Hepatocyte (in vitro differentiated cells): ENCODE measurements at regions not wholly inside any gene's neighbourhood (a gene's known extent, or its start where the extent isn't known, plus 50 kb on each side); places are given as distances from the start of the nearest gene placed in this dataset.

ENCODE experiments used
- DNase-seq: peaks from one replicate; pipeline ENCODE4 v3.0.0-alpha.2; 2016; ENCODE audit warnings: low spot score
- H2AFZ ChIP-seq: fragments of 200-600 bp; sonication (generic); 2 replicates; pipeline ENCODE4 v1.6.0; 2016; ENCODE audit warnings: antibody characterized with exemption, mild to moderate bottlenecking
- H3K27ac ChIP-seq: fragments of 200-600 bp; sonication (generic); 2 replicates; pipeline ENCODE4 v1.5.1; 2016; ENCODE audit warnings: mild to moderate bottlenecking
- H3K27me3 ChIP-seq: fragments of 200-600 bp; sonication (generic); 2 replicates; pipeline ENCODE4 v1.6.1; 2016
- H3K36me3 ChIP-seq: fragments of 200-600 bp; sonication (generic); replicated peaks from 2 replicates; pipeline ENCODE4 v1.5.1; 2016; ENCODE audit warnings: low read depth; ENCODE audit not compliant: insufficient read depth
- H3K4me1 ChIP-seq: fragments of 200-600 bp; sonication (generic); 2 replicates; pipeline ENCODE4 v1.5.1; 2016; ENCODE audit warnings: mild to moderate bottlenecking, moderate library complexity; ENCODE audit not compliant: insufficient read depth
- H3K4me2 ChIP-seq: fragments of 200-600 bp; sonication (generic); 2 replicates; pipeline ENCODE4 v1.6.0; 2016
- H3K4me3 ChIP-seq: fragments of 200-600 bp; sonication (generic); 2 replicates; pipeline ENCODE4 v1.5.1; 2016; ENCODE audit warnings: mild to moderate bottlenecking
- H3K79me2 ChIP-seq: fragments of 200-600 bp; sonication (generic); 2 replicates; pipeline ENCODE4 v1.6.0; 2017; ENCODE audit warnings: mild to moderate bottlenecking
- H3K9me2 ChIP-seq: fragments of 200-600 bp; sonication (generic); replicated peaks from 2 replicates; pipeline ENCODE4 v1.6.0; 2017; ENCODE audit warnings: mild to moderate bottlenecking; ENCODE audit not compliant: insufficient read depth
- H3K9me3 ChIP-seq: fragments of 200-600 bp; sonication (generic); 2 replicates; pipeline ENCODE4 v1.5.1; 2016; ENCODE audit warnings: low read depth, mild to moderate bottlenecking
- H4K20me1 ChIP-seq: fragments of 200-600 bp; sonication (generic); 2 replicates; pipeline ENCODE4 v1.6.0; 2016; ENCODE audit warnings: mild to moderate bottlenecking; ENCODE audit not compliant: insufficient read depth, poor library complexity, severe bottlenecking
- CTCF ChIP-seq: fragments of 200-600 bp; sonication (generic); IDR thresholded peaks from 2 replicates; pipeline ENCODE4 v1.5.1; 2016; ENCODE audit warnings: antibody characterized with exemption, mild to moderate bottlenecking; ENCODE audit not compliant: poor library complexity
- EZH2 ChIP-seq: fragments of 200-600 bp; sonication (generic); IDR thresholded peaks from 2 replicates; pipeline ENCODE4 v1.6.1; 2016; ENCODE audit warnings: antibody characterized with exemption, mild to moderate bottlenecking, borderline replicate concordance
- EZH2phosphoT487 ChIP-seq: fragments of 200-600 bp; sonication (generic); IDR thresholded peaks from one replicate; pipeline ENCODE4 v1.6.1; 2018; ENCODE audit warnings: antibody characterized with exemption, mild to moderate bottlenecking, low read depth, moderate library complexity; ENCODE audit not compliant: unreplicated experiment, severe bottlenecking
- WGBS: methylation state at CpG from one replicate; pipeline ENCODE4 v1.1.6; 2016; ENCODE audit warnings: low lambda C conversion rate; ENCODE audit errors: missing lambda C conversion rate; 5-methylcytosine and 5-hydroxymethylcytosine counted together

GRCh38 chr16:26642047-26642664 is 424.6 kb upstream of the C16orf82 start:
- no peak overlapping the region for H3K27ac ChIP-seq
- H3K4me2 ChIP-seq, result no peak overlapping the region
- DNase-seq, result no peak
- H3K4me1 ChIP-seq, result no peaks in the 10 kb centered on the region
- H3K36me3 ChIP-seq, result no peaks in the 10 kb centered on the region
- TF ChIP-seq EZH2, result no peak
- TF ChIP-seq CTCF, result no peak
- no peak for TF ChIP-seq EZH2phosphoT487
- no peaks in the 10 kb centered on the region for H3K27me3 ChIP-seq
- H4K20me1 ChIP-seq, result no peaks in the 10 kb centered on the region
- no peak overlapping the region for H3K4me3 ChIP-seq
- H3K79me2 ChIP-seq, result no peaks in the 10 kb centered on the region
- no peak overlapping the region for H2AFZ ChIP-seq
- 89% methylated on average over 5 of the region's 5 CpGs for WGBS
- H3K9me3 ChIP-seq, result no peaks in the 10 kb centered on the region
- H3K9me2 ChIP-seq, result no peaks in the 10 kb centered on the region

GRCh38 chr16:26643519-26643918 is 423.2 kb upstream of the C16orf82 start:
- H3K27me3 ChIP-seq, result no peaks in the 10 kb centered on the region
- TF ChIP-seq EZH2 (no peak), CTCF (no peak), EZH2phosphoT487 (no peak)
- no peaks in the 10 kb centered on the region for H4K20me1 ChIP-seq
- H3K9me2 ChIP-seq, result no peaks in the 10 kb centered on the region
- no peaks in the 10 kb centered on the region for H3K4me1 ChIP-seq
- no peak for DNase-seq
- H3K79me2 ChIP-seq, result no peaks in the 10 kb centered on the region
- no peak overlapping the region for H2AFZ ChIP-seq
- no peaks in the 10 kb centered on the region for H3K36me3 ChIP-seq
- H3K4me3 ChIP-seq, result no peak overlapping the region
- H3K4me2 ChIP-seq, result no peak overlapping the region
- no peaks in the 10 kb centered on the region for H3K9me3 ChIP-seq
- 81% methylated on average over 3 of the region's 3 CpGs for WGBS
- no peak overlapping the region for H3K27ac ChIP-seq

- DNase-seq, result no peak
- Histone ChIP-seq H3K4me1 (no peaks in the 10 kb centered on the region), H3K79me2 (no peaks in the 10 kb centered on the region), H3K4me3 (no peak overlapping the region), H3K36me3 (no peaks in the 10 kb centered on the region), H4K20me1 (no peaks in the 10 kb centered on the region), H3K9me3 (no peaks in the 10 kb centered on the region), H3K9me2 (no peaks in the 10 kb centered on the region), H2AFZ (no peak overlapping the region), H3K4me2 (no peak overlapping the region), H3K27ac (no peak overlapping the region), H3K27me3 (no peaks in the 10 kb centered on the region)
- TF ChIP-seq EZH2phosphoT487, result no peak
- no peak for TF ChIP-seq EZH2
- 85% methylated on average over 11 of the region's 11 CpGs for WGBS
These were observed 421.7 kb upstream of the C16orf82 start for GRCh38 chr16:26644912-26645543.

GRCh38 chr16:26645614-26646013 is 421.1 kb upstream of the C16orf82 start:
- no peaks in the 10 kb centered on the region for H3K36me3 ChIP-seq
- no peaks in the 10 kb centered on the region for H3K27me3 ChIP-seq
- no peaks in the 10 kb centered on the region for H3K79me2 ChIP-seq
- no peak overlapping the region for H2AFZ ChIP-seq
- H3K4me3 ChIP-seq, result no peak overlapping the region
- WGBS, result 17% methylated on average over 9 of the region's 9 CpGs
- no peaks in the 10 kb centered on the region for H4K20me1 ChIP-seq
- no peaks in the 10 kb centered on the region for H3K9me3 ChIP-seq
- H3K4me1 ChIP-seq, result no peaks in the 10 kb centered on the region
- TF ChIP-seq EZH2 (no peak), CTCF (peak; percentile 66), EZH2phosphoT487 (no peak)
- no peaks in the 10 kb centered on the region for H3K9me2 ChIP-seq
- DNase-seq, result peak; percentile 68
- no peak overlapping the region for H3K27ac ChIP-seq
- no peak overlapping the region for H3K4me2 ChIP-seq
